Cardiac fibroblast (primary cell): ENCODE measurements at regions not wholly inside any gene's neighbourhood (a gene's known extent, or its start where the extent isn't known, plus 50 kb on each side); places are given as distances from the start of the nearest gene placed in this dataset.

Source experiments
- DNase-seq, 2 donors: peaks; one replicate each; pipeline versions ENCODE4 v3.0.0 to v3.0.0-alpha.2; 2010; ENCODE audit warnings: low read depth in 2 of 2
- H3K4me3 ChIP-seq, 2 donors: replicated peaks in 1 of 2; 1 replicate in 1 of 2; 2 replicates in 1 of 2; pipeline ENCODE4 v1.5.1; 2011; ENCODE audit warnings: low read depth in 2 of 2, low read length in 2 of 2, mild to moderate bottlenecking in 2 of 2, moderate library complexity in 1 of 2
- CTCF ChIP-seq: IDR thresholded peaks from one replicate; pipeline ENCODE4 v1.5.1; 2011; ENCODE audit warnings: low read depth, mild to moderate bottlenecking, low read length, inconsistent platforms

- TF ChIP-seq CTCF: no peak
- DNase-seq: no peak
- no peak overlapping the region for H3K4me3 ChIP-seq
Measured at GRCh38 chr14:101068313-101069227, 165.0 kb upstream of the RTL1 start.

- no peak overlapping the region for H3K4me3 ChIP-seq
- TF ChIP-seq CTCF: no peak
- DNase-seq: no peak
Measured at GRCh38 chr14:101069228-101069549, 165.7 kb upstream of the RTL1 start.

- no peak for DNase-seq
- H3K4me3 ChIP-seq: no peak overlapping the region
- TF ChIP-seq CTCF: no peak
Measured at GRCh38 chr14:101069666-101070362, 166.3 kb upstream of the RTL1 start.

GRCh38 chr14:101070540-101071492 is 167.3 kb upstream of the RTL1 start:
- TF ChIP-seq CTCF: no peak
- no peak for DNase-seq
- no peak overlapping the region for H3K4me3 ChIP-seq

- no peak overlapping the region for H3K4me3 ChIP-seq
- TF ChIP-seq CTCF: no peak
- DNase-seq: no peak
Measured at GRCh38 chr14:101071493-101071906, 168.0 kb upstream of the RTL1 start.

- TF ChIP-seq CTCF: no peak
- no peak overlapping the region for H3K4me3 ChIP-seq
- DNase-seq: no peak
Measured at GRCh38 chr14:101072070-101072469, 168.5 kb upstream of the RTL1 start.
